Mucosa of descending colon (tissue), 3 donors: ENCODE measurements at regions not wholly inside any gene's neighbourhood (a gene's known extent, or its start where the extent isn't known, plus 50 kb on each side); places are given as distances from the start of the nearest gene placed in this dataset.

Source experiments
- ATAC-seq: fragments of 200-7000 bp; cut with Tn5 transposase; one replicate; pipeline ENCODE4 v1.9.1; 2020; ENCODE audit warnings: mild to moderate bottlenecking, moderate library complexity
- DNase-seq, 3 donors: peaks; one replicate each; pipeline ENCODE4 v3.0.0-alpha.2; 2020
- H3K36me3 ChIP-seq: fragments of 200-600 bp; one replicate; pipeline ENCODE4 v1.8.0; 2021; ENCODE audit warnings: low read depth, mild to moderate bottlenecking
- H3K4me1 ChIP-seq: fragments of 200-600 bp; one replicate; pipeline ENCODE4 v1.8.0; 2021; ENCODE audit warnings: low read depth, mild to moderate bottlenecking
- H3K4me3 ChIP-seq: fragments of 200-600 bp; one replicate; pipeline ENCODE4 v1.8.0; 2021; ENCODE audit warnings: mild to moderate bottlenecking
- H3K9me3 ChIP-seq: fragments of 200-600 bp; one replicate; pipeline ENCODE4 v1.8.0; 2021; ENCODE audit warnings: mild to moderate bottlenecking
- intact Hi-C, 2 donors: fragments of 100-400 bp; cut with DNase I in 1 of 2; cut with micrococcal nuclease in 1 of 2; formaldehyde crosslinking; loops; one replicate each; pipeline versions ENCODE4 v1.11.0 to v1.11.1; 2022; cut with DNase I, micrococcal nuclease
- TF ChIP-seq, protein P1 (sequence below): fragments of 200-600 bp; IDR thresholded peaks from one replicate; pipeline ENCODE4 v1.8.0; 2022; ENCODE audit warnings: antibody characterized with exemption, mild to moderate bottlenecking
- donor health status: DM: no; HTN: no; CAD: no; lungs with moderate emphysema.
- donor health status: DM: no; HTN: no; CAD: no.
- donor health status: DM: no; HTN: yes; CAD: no.

DNA sequence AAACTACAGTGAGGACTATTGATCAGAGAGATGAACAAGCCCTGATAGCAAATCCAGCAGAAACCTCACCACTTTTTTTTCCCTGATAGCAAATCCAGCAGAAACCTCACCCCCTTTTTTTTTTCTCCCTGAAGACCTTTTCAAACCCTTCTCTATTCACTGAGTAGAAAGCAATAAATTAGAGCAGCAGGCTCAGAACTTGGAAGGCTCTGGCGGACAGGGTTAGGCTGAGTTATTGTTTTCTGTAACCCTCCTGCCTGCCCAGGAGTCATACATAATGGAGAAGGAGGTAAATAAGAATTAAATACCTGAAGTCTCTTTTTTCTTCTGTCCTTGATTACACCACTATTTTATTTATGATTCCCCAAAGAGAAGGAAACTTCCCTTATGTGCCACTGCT is 136.3 kb upstream of the SNX2 start:
- Histone ChIP-seq H3K36me3 (no peaks in the 10 kb centered on the region), H3K9me3 (no peaks in the 10 kb centered on the region), H3K4me1 (no peaks in the 10 kb centered on the region), H3K4me3 (no peak overlapping the region)
- ATAC-seq = no peak
- intact Hi-C loops = no loop called here
- no peak for DNase-seq
- TF ChIP-seq, protein P1, sequence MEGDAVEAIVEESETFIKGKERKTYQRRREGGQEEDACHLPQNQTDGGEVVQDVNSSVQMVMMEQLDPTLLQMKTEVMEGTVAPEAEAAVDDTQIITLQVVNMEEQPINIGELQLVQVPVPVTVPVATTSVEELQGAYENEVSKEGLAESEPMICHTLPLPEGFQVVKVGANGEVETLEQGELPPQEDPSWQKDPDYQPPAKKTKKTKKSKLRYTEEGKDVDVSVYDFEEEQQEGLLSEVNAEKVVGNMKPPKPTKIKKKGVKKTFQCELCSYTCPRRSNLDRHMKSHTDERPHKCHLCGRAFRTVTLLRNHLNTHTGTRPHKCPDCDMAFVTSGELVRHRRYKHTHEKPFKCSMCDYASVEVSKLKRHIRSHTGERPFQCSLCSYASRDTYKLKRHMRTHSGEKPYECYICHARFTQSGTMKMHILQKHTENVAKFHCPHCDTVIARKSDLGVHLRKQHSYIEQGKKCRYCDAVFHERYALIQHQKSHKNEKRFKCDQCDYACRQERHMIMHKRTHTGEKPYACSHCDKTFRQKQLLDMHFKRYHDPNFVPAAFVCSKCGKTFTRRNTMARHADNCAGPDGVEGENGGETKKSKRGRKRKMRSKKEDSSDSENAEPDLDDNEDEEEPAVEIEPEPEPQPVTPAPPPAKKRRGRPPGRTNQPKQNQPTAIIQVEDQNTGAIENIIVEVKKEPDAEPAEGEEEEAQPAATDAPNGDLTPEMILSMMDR = no peak

GRCh38 chr5:122639033-122639432 is 135.8 kb upstream of the SNX2 start:
- DNase-seq (no peak), ATAC-seq (no peak)
- H3K4me1 ChIP-seq = no peaks in the 10 kb centered on the region
- H3K36me3 ChIP-seq = no peaks in the 10 kb centered on the region
- no peak overlapping the region for H3K4me3 ChIP-seq
- H3K9me3 ChIP-seq = no peaks in the 10 kb centered on the region
- intact Hi-C loops = no loop called here
- TF ChIP-seq, protein P1 = no peak

GRCh38 chr5:122639864-122640263 is 135.0 kb upstream of the SNX2 start:
- Histone ChIP-seq H3K9me3 (no peaks in the 10 kb centered on the region), H3K36me3 (no peaks in the 10 kb centered on the region), H3K4me1 (no peaks in the 10 kb centered on the region), H3K4me3 (no peak overlapping the region)
- ATAC-seq (no peak), DNase-seq (no peak)
- intact Hi-C loops = no loop called here
- TF ChIP-seq, protein P1 = no peak

GRCh38 chr5:122649080-122649479 is 125.8 kb upstream of the SNX2 start:
- H3K4me3 ChIP-seq = no peak overlapping the region
- intact Hi-C loops = no loop called here
- TF ChIP-seq, protein P1 = no peak
- DNase-seq (no peak), ATAC-seq (no peak)
- H3K4me1 ChIP-seq = no peaks in the 10 kb centered on the region
- no peaks in the 10 kb centered on the region for H3K36me3 ChIP-seq
- H3K9me3 ChIP-seq = no peaks in the 10 kb centered on the region

- no peaks in the 10 kb centered on the region for H3K9me3 ChIP-seq
- H3K36me3 ChIP-seq = no peaks in the 10 kb centered on the region
- intact Hi-C loops = no loop called here
- TF ChIP-seq, protein P1 = no peak
- no peak overlapping the region for H3K4me3 ChIP-seq
- ATAC-seq (no peak), DNase-seq (no peak)
- no peaks in the 10 kb centered on the region for H3K4me1 ChIP-seq
Measured at GRCh38 chr5:122653087-122654017, 121.5 kb upstream of the SNX2 start.
